Left colon (tissue), 2 donors: ENCODE measurements at regions not wholly inside any gene's neighbourhood (a gene's known extent, or its start where the extent isn't known, plus 50 kb on each side); places are given as distances from the start of the nearest gene placed in this dataset.
"Not testable (repeated sequence)": the region's sequence is repeated elsewhere in the genome, so short reads cannot be mapped to it uniquely, and the experiment has no call there.

ENCODE experiments used
- ATAC-seq: fragments of 200-7000 bp; cut with Tn5 transposase; one replicate; pipeline ENCODE4 v1.9.1; 2020; ENCODE audit warnings: mild to moderate bottlenecking, moderate library complexity
- DNase-seq, 2 donors: peaks; one replicate each; pipeline ENCODE4 v3.0.0-alpha.2; 2020
- intact Hi-C, 2 donors: fragments of 100-400 bp; cut with DNase I in 1 of 2; cut with micrococcal nuclease in 1 of 2; formaldehyde crosslinking; loops; one replicate each; pipeline versions ENCODE4 v1.11.2 to v1.14.0; 2022; cut with DNase I, micrococcal nuclease
- donor health status: DM: no; HTN: no; CAD: no.
- donor health status: DM: yes; HTN: yes; CAD: no.

DNA sequence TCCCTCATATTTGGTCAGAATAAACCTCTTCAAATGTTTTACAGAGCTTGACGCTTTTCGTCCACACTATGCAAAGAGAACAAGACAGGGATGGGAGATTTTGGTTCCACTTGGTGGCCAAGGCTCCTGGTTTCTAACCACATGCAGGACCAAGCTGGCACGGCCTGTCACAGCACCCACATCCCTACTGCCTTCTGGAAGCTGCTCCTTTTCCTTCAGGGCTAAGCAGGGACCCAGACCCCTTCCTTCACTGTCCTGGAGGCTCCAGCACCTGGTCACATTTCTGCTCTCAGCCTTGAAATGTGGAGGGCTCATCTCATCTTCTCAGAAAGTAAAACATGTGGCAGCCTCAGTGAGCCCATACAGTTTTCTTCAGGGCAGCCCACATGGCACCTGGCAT is 50.4 kb upstream of the ARHGEF7 start:
- intact Hi-C loops: loop anchor here in 1 of 2 donors (10.0 kb wide), 1 partner anchor 160 kb away; no protein-coding TSS in a partner anchor
- DNase-seq (no peak), ATAC-seq (no peak)

GRCh38 chr13:111062966-111063365 is 52.1 kb upstream of the ARHGEF7 start:
- intact Hi-C loops: loop anchor here in 1 of 2 donors (10.0 kb wide), 1 partner anchor 162 kb away; no protein-coding TSS in a partner anchor

DNA sequence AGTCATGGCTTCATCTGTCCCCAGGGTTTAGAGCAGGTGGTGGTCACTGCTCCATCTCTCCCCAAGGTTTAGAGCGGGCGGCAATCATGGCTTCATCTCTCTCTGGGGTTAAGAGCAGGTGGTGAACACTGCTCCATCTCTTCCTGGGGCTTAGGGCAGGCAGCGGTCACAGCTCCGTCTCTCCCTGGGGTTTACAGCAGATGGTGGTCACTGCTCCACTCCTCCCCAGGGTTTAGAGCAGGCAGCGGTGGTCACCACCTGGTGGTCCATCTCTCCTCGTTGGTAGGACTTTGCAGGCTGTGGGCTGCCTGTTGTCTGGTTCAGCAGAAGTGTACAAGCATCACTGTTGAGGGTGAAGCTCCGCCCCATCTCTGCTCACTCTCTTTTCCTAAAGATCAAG is 52.8 kb upstream of the ARHGEF7 start:
- DNase-seq (no peak), ATAC-seq (no peak)

More at GRCh38 chr13:111062966-111063365, 52.1 kb upstream of the ARHGEF7 start:
- DNase-seq (no peak), ATAC-seq (no peak)

DNA sequence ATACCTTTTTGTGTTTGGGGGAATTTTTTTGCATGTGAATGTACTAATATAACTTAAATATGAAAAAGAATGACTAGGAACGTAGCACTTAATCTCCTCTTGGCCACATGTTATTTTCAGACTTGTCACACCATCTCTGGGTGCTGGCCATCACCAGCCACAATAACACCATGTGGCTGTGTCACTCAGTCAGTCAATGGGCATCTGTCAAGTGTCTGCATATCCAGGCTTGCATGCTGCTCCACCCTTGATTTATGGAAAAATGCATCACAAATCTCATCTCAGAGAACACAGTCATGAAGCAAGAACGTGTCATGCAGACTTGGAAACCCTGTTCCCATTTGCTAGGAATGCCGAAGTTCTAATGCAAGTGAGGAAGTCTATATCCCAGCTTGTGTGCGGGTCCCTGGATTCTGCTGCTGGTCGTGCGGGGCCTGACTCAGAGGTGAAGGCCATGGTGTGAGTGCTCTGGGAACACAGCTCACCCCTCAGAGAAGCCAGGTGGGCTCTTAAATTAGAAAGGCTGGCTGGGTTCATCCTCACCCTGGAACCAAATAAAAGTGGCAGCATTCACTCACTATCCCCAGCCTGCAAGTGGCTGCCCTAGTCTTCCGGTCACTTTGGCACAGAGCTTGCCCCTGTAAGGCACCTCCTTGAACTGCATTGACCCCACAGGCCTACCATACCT is 53.6 kb upstream of the ARHGEF7 start:
- DNase-seq (no peak), ATAC-seq (no peak)
- intact Hi-C loops: loop anchor here in 1 of 2 donors (10.0 kb wide), 1 partner anchor 163 kb away; no protein-coding TSS in a partner anchor

More for the DNA sequence above, 52.8 kb upstream of the ARHGEF7 start:
- intact Hi-C loops: loop anchor here in 1 of 2 donors (10.0 kb wide), 1 partner anchor 162 kb away; no protein-coding TSS in a partner anchor

GRCh38 chr13:111060237-111060919 is 54.7 kb upstream of the ARHGEF7 start:
- ATAC-seq (no peak), DNase-seq (no peak)
- intact Hi-C loops: loop anchor here in 1 of 2 donors (10.0 kb wide), 1 partner anchor 164 kb away; no protein-coding TSS in a partner anchor

GRCh38 chr13:111058796-111059506 is 56.2 kb upstream of the ARHGEF7 start:
- ATAC-seq (no peak), DNase-seq (no peak)
- intact Hi-C loops: no loop called here

DNA sequence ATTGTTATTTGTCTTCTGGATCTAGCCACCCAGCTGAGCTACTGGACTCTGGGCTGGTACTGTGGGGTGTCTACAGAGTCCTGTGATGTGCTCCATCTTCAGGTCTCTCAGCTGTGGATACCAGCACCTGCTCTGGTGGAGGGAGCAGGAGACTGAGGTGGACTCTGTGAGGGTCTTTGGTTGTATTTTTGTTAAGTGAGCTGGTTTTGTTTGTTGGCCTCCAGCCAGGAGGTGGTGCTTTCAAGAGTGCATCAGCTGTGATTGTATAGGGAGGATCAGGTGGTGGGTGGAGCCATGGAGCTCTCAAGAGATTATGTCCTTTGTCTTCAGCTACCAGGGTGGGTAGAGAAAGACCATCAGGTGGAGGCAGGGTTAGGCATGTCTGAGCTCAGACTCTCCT is 56.8 kb upstream of the ARHGEF7 start:
- ATAC-seq, DNase-seq, intact Hi-C loops: not testable (repeated sequence)

- ATAC-seq, intact Hi-C loops, DNase-seq: not testable (repeated sequence)
These were observed 63.3 kb upstream of the ARHGEF7 start for GRCh38 chr13:111051726-111052232.

- DNase-seq (no peak), ATAC-seq (no peak)
- intact Hi-C loops: no loop called here
These were observed 63.9 kb upstream of the ARHGEF7 start for GRCh38 chr13:111051041-111051725.

DNA sequence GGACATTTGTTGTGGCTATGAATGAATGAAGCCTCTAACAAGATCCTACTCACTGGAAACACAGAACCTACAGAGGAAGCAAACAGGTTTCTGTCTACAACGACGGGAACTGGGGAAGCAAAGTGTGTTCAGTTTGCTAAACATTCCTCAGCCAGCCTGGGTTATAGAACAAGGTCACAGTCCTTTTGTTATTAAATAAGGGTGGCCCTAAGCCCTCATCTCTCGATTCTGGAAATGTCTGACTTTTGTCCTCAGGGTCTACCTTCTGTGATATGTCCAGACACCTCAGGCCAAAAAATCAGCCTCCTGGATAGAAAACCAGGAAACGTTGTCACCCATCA is 64.6 kb upstream of the ARHGEF7 start:
- intact Hi-C loops: no loop called here
- DNase-seq (no peak), ATAC-seq (no peak)

- intact Hi-C loops: loop anchor here in 1 of 2 donors (10.0 kb wide), 1 partner anchor 125 kb away; no protein-coding TSS in a partner anchor
- peak in 1 of 2 donors; percentile 37 for DNase-seq
- ATAC-seq: peak; percentile 42
These were observed 65.1 kb upstream of the ARHGEF7 start for GRCh38 chr13:111049791-111050538.

DNA sequence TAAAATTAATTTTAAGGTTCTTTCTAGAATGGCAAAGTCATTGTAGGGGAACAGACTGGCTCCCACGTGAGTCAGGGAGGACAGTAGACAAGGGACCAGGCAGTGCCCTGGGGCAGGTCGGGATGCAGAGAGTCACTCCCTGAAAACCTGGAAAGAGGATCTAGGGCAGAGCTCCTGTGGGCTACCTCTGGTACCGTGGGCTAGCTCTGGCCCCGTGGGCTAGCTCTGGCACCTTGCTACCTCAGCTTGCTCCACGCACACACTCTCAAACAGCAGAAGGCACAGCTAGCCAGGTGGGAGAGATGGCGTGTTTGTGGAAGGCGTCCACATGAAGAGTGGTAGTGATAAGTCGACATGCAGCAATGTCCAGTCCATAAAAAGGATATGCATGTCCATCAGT is 66.7 kb upstream of the ARHGEF7 start:
- intact Hi-C loops: loop anchor here in 1 of 2 donors (10.0 kb wide), 1 partner anchor 124 kb away; no protein-coding TSS in a partner anchor
- DNase-seq (no peak), ATAC-seq (no peak)

GRCh38 chr13:111047326-111047725 is 67.8 kb upstream of the ARHGEF7 start:
- ATAC-seq (no peak), DNase-seq (no peak)
- intact Hi-C loops: loop anchor here in 1 of 2 donors (10.0 kb wide), 1 partner anchor 123 kb away; no protein-coding TSS in a partner anchor

DNA sequence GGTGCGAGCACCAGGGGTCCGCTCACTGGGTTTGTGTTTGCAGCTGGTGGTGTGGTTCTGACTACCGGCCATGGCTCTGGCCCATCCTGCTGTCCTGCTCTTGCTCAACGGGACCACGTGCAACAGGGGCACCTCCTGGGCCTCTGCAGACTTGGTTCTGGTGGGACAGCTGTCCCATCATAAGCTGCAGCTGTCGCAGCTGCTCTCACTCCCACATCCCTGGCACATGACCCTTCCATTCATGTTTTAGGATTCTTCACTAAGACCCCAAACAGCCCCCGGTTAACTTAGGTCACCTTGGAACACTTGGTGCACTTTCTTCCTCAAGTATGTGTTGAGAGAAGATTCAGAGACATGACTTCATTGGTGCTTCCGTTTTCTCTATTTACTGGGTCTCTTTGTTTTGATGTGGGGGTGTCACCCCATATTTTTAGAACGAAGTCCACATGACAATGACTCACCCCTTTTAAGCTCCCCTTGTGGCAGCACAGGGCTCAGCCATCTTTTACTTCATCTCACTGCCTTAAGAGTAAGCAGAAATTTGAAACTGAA is 68.4 kb upstream of the ARHGEF7 start:
- intact Hi-C loops: loop anchor here in 1 of 2 donors (10.0 kb wide), 1 partner anchor 122 kb away; no protein-coding TSS in a partner anchor
- DNase-seq (no peak), ATAC-seq (no peak)

DNA sequence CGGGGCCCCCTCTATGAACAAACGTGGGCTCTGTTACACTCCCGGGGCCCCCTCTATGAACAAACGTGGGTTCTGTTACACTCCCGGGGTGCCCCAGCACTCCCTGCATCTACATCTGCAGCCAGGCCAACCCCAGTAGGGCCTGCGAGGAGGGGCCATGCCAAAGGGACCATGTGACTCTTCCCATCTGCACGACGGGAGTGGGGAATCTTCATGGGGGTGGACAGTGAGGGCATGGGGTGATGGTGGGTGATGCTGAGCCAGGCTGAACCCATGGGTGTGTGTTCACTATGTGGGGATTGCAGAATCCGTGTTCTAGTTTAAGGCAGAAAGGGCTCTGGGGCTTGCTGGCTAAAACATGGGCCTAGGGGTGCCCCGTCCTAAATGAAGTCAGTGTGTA is 69.9 kb upstream of the ARHGEF7 start:
- DNase-seq (no peak), ATAC-seq (no peak)
- intact Hi-C loops: loop anchor here in 1 of 2 donors (10.0 kb wide), 1 partner anchor 120 kb away; no protein-coding TSS in a partner anchor

GRCh38 chr13:111044087-111044830 is 70.9 kb upstream of the ARHGEF7 start:
- no peak for ATAC-seq
- DNase-seq: no peak
- intact Hi-C loops: loop anchor here in 1 of 2 donors (10.0 kb wide), 1 partner anchor 119 kb away; no protein-coding TSS in a partner anchor
